D341Med (cell line): ENCODE measurements at regions not wholly inside any gene's neighbourhood (a gene's known extent, or its start where the extent isn't known, plus 50 kb on each side); places are given as distances from the start of the nearest gene placed in this dataset.

Experiments
- DNase-seq: peaks from one replicate; pipeline ENCODE4 v3.0.0; 2012; ENCODE audit warnings: low spot score

DNA sequence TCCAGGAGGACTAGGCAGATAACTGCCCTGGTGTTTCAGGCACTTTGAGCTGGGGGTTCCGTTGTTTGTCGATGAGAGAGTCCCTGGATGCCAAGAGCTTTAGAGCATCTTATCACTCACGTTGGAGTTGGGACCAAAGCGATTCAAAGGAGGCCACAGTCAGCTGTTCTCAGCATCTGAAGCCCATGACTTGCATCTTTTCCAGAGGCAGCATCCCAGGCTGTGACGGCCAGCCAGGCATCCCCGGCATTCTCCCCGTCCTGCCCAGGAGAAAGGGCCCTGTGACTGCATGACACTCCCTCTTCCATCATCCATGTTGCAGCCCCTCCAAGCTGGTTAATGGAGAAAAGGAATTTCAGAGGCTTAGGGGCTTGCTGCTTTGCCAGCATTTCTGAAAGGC, 520.3 kb downstream of the CDH26 start:
- DNase-seq, result no peak

DNA sequence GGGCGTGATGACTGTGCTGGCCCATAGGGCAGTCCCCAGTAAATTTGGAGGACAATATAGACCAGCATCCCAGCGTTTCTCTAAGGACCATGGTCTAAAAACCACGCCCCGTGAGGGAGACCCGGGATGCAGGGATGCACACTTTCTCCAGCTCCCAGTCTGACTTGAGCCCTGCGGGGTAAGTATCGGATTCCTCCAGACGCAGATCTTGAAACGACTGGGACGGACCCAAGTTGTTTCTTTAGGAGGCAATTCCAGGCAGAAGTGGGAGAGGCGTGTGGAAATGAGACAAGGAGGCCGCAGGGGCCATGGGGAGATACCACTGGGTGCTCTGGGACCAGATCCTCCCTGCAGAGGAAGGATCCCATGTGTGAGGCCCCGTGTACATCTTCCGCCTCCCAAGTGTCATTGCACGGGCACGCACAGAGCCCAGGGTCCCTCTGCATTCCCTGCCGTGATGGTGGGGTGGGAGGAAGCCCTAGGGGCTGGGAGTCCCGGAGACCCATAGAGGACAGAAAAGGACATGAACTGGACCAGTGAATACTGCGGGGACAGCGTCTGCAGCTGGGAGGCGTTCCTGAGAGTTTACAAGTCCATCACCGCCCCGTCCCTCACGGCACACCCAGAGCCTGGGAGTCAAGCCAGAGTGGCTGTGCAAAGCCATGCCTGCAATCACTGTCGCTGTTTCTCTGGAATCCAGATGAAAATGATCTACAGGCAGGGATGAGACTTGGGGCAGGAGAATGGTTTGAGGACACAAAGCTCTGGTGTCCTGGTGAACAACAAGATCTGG, 522.9 kb downstream of the CDH26 start:
- no peak for DNase-seq

DNA sequence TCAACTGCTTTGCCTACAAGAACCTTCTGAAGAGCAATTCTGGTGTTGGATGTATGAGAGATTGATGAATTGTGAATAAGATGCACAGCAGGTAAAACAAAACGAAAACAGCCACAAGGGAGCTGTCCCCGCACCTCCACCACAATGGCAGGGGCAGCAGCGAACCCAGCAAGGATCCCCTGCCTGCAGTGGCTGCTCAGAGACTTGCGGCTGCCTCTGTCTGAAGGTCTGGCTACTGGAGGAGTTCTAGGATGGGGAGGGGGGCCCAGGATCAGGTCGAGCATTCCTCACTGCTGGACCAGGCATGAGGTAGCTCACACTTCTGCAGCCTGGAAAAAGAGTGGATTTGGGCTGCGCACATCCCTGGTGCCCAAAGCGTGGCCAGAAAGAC, 523.5 kb downstream of the CDH26 start:
- DNase-seq, result no peak

DNA sequence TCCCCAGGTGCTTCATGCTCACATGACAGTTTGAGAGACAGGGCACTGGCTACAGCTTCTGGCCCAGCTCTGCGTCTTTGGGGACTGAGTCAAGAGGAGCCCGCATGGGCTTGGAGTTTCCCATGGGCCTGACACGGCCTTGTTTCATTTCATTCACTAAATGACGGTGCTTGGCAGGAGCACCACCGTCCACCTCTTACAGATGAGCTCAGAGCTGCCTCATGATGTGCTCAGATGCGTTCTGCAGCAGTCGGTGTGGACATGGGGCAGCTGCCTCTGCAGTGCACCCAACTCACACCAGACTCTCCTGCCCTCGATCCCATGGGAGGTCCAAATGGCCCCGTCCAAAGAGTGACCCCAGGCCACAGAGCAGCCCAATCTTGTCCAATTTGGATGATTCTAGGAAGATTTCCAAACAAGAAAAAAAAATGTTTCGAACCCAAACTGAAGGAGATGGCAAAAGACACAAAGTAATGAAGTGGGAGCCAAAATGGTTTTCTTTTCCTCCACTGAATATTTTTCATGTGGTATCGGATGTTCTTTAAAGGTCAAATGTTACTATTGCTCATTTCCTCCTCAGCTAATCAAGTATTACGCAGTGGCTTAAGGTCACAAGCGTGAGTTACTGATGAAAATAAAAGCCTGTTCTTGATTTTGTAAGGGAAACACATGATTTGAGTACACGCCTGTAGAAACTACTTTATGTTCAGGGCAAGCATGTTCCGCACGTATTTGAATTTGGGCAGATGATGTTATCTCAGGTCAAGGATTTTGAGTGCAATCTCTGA, 524.2 kb downstream of the CDH26 start:
- no peak for DNase-seq

DNA sequence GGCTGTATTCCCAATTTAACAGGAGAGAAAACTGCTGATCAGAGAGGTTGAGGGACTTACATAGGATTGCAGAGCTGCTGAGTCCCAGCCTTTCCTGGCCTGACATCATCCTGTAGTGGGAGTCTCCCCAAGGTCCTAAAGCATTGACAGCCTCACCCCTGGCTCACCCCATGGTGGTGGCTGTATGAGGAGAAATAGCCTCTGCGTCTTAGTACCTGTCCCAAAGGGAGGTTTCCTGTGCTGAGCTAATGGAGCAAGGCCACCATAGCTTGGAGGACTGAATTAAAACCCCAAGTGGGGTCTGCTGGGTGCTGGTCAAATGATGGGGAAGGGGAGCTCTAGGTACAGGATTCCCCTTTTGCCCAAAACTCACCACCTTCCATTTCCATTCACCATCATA, 525.1 kb downstream of the CDH26 start:
- no peak for DNase-seq

DNA sequence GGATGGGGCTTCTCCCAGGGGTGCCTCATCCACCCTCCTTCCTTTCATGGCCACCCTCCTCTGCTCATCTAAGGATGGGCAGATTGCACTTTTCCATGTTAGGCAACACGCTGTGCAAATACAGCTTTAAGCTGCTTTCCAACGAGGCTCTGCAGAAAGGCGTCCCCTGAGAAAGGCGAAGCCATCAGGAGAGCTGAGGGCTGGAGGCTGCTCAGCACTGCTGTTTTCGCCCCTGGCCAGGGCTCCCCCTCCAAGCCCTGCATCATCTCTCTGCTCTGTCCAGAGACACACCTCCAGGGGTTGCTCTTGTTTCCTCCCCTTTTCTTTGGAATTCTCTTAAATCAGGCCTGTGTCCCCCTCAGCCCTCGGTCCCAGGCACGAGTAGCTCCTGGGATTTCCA, 526.1 kb downstream of the CDH26 start:
- no peak for DNase-seq

DNA sequence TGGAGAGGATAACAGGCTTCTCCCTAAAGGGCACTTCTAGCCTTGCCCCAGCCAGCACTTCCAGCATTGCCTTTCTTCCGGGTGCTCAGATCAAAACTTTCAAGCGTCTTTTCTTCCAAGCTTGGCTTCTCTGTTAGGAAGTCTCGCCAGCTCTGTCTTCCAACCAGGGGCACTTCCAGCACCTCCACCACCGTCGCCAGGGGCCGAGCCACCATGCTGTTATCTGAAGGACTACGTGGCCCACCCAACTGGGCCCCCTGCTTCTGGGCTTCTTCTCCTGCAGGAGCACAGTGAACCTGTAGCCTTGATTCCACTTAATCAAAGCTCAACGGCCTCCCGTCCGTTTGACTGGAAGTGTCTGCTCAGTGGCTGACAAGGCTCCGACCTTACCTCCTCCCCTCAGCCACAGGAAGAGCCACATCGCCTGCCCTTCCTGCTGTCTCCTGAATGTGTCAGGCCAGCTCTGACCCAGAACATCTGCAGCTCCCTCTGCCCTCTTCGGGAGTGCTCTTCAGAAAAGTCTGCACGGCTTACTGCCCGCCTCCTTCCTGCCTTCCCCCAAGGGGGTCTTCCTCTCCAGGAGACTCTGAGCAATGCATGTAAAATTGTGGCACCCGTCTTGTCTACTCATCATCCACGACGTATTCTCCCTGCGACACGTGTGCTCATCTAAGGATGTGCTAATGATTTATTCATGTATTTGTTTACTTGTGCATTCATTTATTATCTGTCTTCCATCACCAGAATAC, 527.0 kb downstream of the CDH26 start:
- no peak for DNase-seq

DNA sequence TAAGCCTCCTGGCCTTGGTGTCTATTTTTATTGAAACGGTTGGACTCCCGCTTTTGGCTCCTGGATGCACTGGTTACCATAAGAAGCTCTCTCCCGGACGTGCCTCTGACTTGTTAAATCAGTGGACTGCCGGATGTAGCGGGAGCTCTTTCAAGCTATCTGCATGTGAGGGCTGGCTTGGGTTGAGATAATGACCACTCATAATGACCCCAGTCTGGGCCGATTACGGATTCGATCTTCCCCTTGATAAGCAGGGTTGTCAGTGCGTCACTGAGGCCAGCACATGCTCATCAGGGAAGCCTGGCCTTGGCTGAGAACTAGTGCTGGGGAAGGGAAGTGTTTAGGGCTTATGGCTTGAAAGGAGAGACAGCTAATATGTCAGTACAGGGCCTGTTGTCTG, 528.1 kb downstream of the CDH26 start:
- no peak for DNase-seq

DNA sequence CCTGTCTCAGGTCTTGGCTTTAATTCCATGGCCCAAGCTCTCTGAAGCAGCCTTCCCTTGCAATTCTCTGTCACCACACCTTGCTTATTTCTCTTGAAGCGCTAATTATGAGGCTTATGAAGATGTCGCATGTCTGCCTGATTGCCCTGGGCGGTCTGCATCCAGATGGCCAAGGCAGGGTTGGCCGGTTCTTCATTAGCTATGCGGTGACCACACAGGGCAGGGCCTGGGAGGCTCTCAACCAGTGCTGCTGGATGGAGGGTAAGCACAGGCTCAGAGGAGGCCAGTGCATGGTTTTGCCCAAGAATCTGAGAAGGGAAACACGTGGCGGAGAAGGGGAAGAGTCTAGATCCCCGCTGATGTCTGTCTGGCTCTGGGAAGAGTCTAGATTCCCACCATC, 528.7 kb downstream of the CDH26 start:
- DNase-seq, result no peak

DNA sequence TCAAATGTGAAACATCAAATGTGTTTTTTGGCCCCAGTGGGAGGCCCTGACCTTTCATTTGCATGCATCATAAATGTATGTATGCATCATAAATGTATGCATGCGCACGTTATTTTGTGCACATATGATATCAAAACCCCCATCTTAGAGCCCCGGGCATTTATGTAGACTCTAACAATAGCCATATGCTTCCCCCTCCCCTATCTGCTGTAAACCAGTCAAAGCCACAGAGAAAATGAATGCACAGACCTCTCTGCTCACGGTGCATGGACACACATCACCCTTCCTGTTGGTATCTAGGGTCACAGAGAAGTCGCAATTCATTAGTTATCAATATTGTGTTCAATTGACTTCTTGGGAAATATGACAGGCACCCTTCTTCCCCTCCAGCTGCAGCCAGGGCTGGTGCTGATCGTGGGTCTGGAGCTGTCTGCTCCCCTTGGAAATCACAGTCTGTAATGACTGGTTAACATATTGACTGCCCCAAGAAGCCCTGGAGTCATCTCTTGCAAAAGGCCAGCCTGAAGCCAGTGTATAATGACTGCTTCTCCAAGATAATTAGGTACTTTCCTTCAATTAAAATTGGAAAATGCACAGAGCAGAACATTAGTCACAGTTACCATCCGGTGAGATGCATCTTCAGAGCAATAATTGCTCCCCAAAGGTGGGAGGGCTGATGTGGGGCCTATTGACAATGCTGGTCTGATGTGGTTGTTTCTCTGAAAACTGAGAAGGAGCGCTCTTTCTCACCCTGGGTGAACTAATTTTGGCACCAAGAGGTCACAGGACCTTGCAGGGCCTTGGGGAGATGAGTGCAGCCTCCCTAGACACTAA, 532.2 kb downstream of the CDH26 start:
- DNase-seq, result no peak

DNA sequence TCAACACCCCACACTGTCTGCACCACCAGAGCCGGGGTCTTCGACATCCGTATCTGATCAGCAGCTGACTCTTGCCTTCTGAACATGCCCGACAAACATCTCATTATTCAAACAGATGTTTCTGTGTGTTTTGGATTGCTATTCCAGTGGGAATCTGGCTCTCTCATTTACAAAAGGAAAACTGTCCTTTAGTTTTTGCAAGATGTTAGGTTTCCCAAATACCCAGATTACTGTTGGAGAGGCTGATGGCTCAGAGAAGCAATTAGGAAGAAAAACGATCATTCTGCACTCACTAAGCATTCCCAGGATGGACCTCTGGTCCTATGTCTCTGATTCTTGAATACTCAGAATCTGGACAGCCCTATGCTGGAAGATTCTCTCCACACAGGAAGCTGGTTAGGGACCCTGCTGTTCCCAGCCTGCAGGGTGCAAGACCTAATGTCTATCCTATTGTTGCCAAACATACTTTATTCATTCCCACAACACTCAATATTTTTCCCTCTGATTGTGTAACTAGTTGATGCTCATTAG, 532.9 kb downstream of the CDH26 start:
- DNase-seq, result no peak

DNA sequence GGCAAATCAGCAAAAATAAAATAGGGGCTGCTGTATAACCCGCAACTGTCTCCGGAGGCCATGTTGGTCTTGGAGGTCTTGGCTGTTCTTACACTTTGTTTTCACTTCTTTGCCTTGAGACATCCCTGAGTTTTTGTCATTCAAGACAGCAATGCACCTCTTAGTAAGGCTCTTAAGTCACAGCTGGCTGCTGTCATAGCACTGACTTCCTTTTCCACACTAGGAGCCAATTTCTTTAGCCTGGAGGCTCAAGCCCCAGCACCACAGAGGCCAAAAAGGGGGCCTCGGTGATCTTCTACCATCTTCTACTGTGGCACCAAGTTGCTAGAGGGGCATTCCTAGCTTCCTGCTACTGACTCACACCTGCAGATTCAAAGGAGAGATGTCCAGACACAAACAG, 536.3 kb downstream of the CDH26 start:
- no peak for DNase-seq

DNA sequence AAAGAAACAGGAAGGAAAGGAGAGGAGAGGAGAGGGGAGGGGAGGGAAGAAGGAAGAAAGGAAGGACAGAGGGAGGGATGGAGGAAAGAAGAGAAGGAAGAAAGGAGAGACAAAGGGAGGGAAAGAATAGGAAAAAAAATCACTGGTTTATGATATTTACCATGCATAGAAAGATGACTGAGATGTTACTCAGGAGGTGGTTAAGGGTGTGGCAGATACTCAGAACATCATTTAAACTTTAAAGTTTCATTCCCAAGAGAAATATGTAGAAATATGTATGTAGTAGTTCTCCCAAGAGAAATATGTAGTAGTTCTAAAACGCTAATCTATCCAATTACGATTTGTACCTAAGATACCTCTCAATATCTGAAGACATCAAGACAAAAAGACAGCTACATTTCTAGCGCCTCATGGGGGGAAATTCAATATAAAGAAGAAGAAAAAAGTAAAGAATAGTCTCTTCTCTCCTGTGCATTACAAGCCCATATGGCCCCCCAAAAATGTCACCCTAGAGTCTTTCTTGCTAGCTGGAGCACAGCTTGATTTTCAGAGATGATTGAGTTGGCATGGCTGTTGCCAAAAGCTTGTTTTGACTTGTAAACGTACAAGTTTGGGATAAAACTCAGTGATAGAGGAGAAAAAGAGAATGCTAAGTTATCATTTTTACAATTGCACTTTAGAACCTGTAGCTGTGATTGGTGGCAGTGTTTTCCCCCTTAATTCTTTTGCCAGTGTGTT, 539.2 kb downstream of the CDH26 start:
- DNase-seq, result no peak

DNA sequence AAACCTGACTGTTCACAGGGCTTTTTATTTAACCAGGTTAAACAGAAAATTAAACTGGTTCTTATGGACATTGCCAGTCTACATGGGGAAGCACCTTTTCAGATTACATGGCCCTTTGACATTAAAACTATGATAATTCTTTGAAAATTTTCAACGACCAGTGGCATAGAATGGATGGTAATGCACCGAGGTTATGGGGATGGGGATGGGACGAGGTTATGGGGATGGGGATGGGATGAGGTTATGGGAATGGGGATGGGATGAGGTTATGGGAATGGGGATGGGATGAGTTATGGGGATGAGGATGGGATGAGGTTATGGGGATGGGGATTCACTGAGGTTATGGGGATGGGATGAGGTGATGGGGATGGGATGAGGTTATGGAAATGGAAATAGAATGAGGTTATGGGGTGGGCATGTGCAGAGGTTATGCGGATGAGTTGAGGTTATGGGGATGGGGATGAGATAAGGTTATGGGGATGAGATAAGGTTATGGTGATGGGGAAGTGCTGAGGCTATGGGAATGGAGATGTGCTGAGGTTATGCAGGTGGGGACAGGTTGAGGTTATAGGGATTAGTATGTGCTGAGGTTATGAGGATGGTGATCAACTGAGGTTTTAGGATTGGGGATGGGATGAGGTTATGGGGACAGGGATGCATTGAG, 541.9 kb downstream of the CDH26 start:
- DNase-seq, result no peak

DNA sequence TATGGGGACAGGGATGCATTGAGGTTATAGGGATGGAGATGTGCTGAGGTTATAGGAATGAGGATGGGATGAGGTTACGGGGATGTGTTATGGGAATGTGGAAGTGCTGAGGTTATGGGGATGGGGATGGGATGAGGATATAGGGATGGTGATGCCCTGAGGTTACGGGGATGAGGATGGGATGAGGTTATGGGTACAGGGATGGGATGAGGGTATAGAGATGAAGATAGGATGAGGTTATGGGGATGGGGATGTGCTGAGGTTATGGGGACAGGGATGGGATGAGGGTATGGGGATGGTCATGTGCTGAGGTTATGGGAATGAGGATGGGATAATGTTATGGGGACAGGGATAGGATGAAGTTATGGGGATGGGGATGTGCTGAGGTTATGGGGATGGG, 542.8 kb downstream of the CDH26 start:
- no peak for DNase-seq

DNA sequence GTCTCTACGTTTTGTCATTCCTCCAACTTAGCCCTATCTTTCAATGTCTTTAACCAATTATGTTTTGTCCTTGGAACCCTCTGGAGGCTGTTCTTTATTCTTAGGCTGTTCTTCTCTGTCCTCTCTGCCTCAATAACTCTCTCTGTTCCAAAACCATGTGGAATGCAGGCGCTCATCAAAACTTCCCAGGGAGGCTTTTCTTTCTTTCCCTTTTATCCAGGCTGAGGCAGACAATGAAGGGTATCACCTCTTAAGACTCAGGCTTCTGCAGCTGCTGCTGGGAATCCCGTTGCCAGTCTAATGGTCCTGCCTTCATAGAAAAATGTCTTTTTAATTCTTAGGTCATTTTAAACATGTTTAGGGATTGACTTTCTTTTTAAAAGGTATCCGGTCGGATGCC, 544.7 kb downstream of the CDH26 start:
- DNase-seq, result no peak

DNA sequence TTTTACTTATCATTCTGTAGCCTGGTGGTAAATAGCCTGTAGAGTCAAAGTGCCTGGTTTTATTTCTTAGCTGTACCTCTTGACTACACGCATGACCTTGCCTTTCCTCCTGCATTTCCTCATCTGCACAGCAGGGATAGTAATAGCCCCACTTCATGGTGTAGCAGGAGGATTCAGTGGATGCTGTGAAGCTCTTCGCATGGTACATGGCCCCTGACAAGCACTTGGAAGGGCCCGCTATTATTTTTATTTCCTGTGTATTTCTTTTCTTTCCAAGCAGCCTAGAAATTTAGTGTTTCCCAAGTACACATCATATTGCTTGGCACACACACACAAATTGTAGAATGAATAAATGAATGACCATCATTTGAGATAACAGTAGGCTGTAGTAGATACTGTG, 547.2 kb downstream of the CDH26 start:
- DNase-seq, result no peak

DNA sequence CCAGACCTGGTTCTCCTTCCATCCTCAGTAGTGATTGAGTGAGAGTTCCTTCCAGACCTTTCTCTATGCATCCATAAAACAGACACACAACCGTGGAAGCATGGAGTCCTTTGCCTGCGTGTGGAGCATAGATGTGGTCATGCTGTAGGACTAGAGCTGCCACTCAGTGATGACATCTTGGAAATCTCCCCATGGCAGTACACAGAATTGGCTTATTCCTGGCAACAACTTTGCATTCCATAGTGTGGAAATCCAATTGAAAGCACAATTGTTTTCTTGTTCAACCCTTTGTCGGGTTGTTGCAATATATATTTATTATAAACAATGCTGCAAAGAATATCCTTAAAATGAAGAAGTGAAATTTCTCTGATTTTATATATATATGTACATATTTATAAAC, 547.8 kb downstream of the CDH26 start:
- no peak for DNase-seq

DNA sequence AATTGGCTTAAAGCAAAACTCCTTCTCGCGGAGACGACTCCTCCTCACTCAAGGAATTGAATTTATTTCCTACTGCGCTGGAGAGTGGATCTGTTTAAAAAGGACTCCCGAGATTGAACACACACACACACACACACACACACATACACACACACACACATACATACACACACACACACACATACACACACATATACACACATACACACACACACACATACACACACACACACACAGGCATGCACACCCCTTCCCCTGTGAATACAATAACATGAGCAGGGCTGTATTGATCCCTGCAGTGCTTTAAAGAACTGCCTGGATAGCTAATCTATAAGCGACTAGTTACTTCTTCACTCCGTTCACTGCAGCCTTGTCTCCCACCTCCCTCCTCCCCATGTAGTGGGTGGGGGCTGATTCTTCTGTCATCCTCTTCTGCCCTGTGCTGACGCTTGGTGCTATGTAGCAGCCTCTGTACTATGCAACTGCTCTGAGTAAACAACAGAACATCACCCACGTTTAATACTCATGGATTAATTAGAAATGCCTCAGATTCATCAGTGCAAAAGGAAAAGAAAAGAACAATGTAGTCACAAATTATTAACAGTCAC, 549.0 kb downstream of the CDH26 start:
- DNase-seq, result no peak

DNA sequence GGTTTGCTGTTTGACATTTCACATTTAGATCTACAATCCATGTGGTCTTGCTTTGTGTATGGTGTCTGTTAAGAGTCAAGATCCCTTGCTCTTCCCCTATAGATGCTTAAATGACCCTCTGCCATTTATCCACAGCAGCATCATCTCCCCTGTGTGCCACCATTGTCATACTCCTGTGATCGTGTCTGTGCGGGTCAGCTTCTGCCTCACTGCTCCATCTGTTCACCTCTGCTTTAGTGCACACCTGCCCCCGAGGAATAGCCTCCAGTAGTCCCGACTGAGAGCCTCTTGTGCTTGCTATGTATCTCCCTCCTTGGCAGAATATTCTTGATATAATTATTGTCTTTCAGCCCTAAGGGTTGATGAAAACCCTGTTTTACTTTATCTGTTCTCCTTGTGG, 551.2 kb downstream of the CDH26 start:
- no peak for DNase-seq
